CD4-positive, alpha-beta memory T cell (primary cell): ENCODE measurements at regions not wholly inside any gene's neighbourhood (a gene's known extent, or its start where the extent isn't known, plus 50 kb on each side); places are given as distances from the start of the nearest gene placed in this dataset.

Source experiments
- CTCF ChIA-PET: fragments of 350-600 bp; sonication (Branson Sonifier 250); formaldehyde crosslinking; loops from one replicate; lab custom pipeline; 2021; ENCODE audit warnings: inconsistent platforms; ENCODE audit not compliant: partially characterized antibody; lab: Charles Lee
- POLR2A ChIA-PET: fragments of 350-600 bp; sonication (Branson Sonifier 250); formaldehyde crosslinking; loops from one replicate; lab custom pipeline; 2021; ENCODE audit not compliant: partially characterized antibody; lab: Charles Lee
- DNase-seq, 5 donors: peaks; one replicate each; pipeline versions ENCODE4 v3.0.0 to v3.0.0-alpha.2; 2020 to 2022; ENCODE audit warnings: mixed read lengths in 1 of 5
- H3K27ac ChIP-seq: one replicate; pipeline ENCODE4 v1.7.0; 2013; ENCODE audit warnings: low read depth, low read length
- H3K27me3 ChIP-seq: 2 replicates; pipeline ENCODE4 v1.7.0; 2013; ENCODE audit warnings: mild to moderate bottlenecking, low read length, moderate library complexity; ENCODE audit not compliant: insufficient read depth
- H3K36me3 ChIP-seq: 2 replicates; pipeline ENCODE4 v1.7.0; 2013; ENCODE audit warnings: mild to moderate bottlenecking, low read length, moderate library complexity; ENCODE audit not compliant: insufficient read depth
- H3K4me1 ChIP-seq: 2 replicates; pipeline ENCODE4 v1.7.0; 2013; ENCODE audit warnings: mild to moderate bottlenecking, low read length, moderate library complexity; ENCODE audit not compliant: insufficient read depth
- H3K4me3 ChIP-seq, 2 donors: one replicate each; pipeline ENCODE4 v1.7.0; 2013; ENCODE audit warnings: low read length in 2 of 2, mild to moderate bottlenecking in 1 of 2
- H3K9me3 ChIP-seq, 2 donors: one replicate each; pipeline ENCODE4 v1.7.0; 2013; ENCODE audit warnings: low read length in 2 of 2, control low read depth in 1 of 2; ENCODE audit not compliant: control insufficient read depth in 1 of 2
- H3K27ac Mint-ChIP-seq, 7 donors: one replicate each; pipeline ENCODE4 v1.8.0; 2020 to 2021; ENCODE audit warnings: mixed read lengths in 7 of 7, mild to moderate bottlenecking in 6 of 7, inconsistent platforms in 3 of 7, moderate library complexity in 3 of 7
- H3K27me3 Mint-ChIP-seq, 2 donors: one replicate each; pipeline ENCODE4 v1.8.0; 2020 to 2021; ENCODE audit warnings: mixed read lengths in 2 of 2
- H3K36me3 Mint-ChIP-seq, 2 donors: one replicate each; pipeline ENCODE4 v1.8.0; 2020 to 2021; ENCODE audit warnings: mixed read lengths in 2 of 2, inconsistent platforms in 1 of 2, mild to moderate bottlenecking in 1 of 2
- H3K4me1 Mint-ChIP-seq, 4 donors: one replicate each; pipeline ENCODE4 v1.8.0; 2020 to 2021; ENCODE audit warnings: mixed read lengths in 4 of 4, mild to moderate bottlenecking in 1 of 4
- H3K4me3 Mint-ChIP-seq, 8 donors: one replicate each; pipeline ENCODE4 v1.8.0; 2020 to 2021; ENCODE audit warnings: mixed read lengths in 8 of 8, mild to moderate bottlenecking in 7 of 8, moderate library complexity in 6 of 8, inconsistent platforms in 3 of 8
- H3K9me3 Mint-ChIP-seq, 8 donors: one replicate each; pipeline ENCODE4 v1.8.0; 2020 to 2021; ENCODE audit warnings: mixed read lengths in 8 of 8, mild to moderate bottlenecking in 5 of 8, inconsistent platforms in 3 of 8, moderate library complexity in 1 of 8
- intact Hi-C: fragments of 100-400 bp; cut with micrococcal nuclease; formaldehyde crosslinking; loops from one replicate; pipeline ENCODE4 v1.15.1; 2023

- H3K9me3 Mint-ChIP-seq, result peaks cover 0 to 7% (median 0%) of the 10 kb centered on the region in 8 donors
- Histone ChIP-seq H3K9me3 (peaks cover 0 to 6% of the 10 kb centered on the region in 2 donors), H3K27ac (no peak overlapping the region), H3K36me3 (no peaks in the 10 kb centered on the region), H3K27me3 (no peaks in the 10 kb centered on the region), H3K4me1 (no peaks in the 10 kb centered on the region), H3K4me3 (no peak overlapping the region)
- H3K27me3 Mint-ChIP-seq, result no peaks in the 10 kb centered on the region
- intact Hi-C loops, result no loop called here
- H3K27ac Mint-ChIP-seq, result no peak overlapping the region
- no peak for DNase-seq
- POLR2A ChIA-PET, result no interaction called here
- H3K4me1 Mint-ChIP-seq, result no peaks in the 10 kb centered on the region
- H3K36me3 Mint-ChIP-seq, result no peaks in the 10 kb centered on the region
- CTCF ChIA-PET, result interaction anchor here (0.7 kb wide), 1 partner anchor 23 kb away, joined by 4 read pairs; no protein-coding TSS in a partner anchor
- H3K4me3 Mint-ChIP-seq, result no peak overlapping the region
These were observed 423.2 kb downstream of the PYDC2 start for GRCh38 chr3:191884132-191884531.

- H3K9me3 ChIP-seq, result no peaks in the 10 kb centered on the region
- no peaks in the 10 kb centered on the region for H3K27me3 ChIP-seq
- Mint-ChIP-seq H3K36me3 (no peaks in the 10 kb centered on the region), H3K4me3 (no peak overlapping the region), H3K9me3 (peaks cover 0 to 6% (median 0%) of the 10 kb centered on the region in 8 donors), H3K4me1 (no peaks in the 10 kb centered on the region), H3K27ac (no peak overlapping the region), H3K27me3 (no peaks in the 10 kb centered on the region)
- H3K4me1 ChIP-seq, result no peaks in the 10 kb centered on the region
- H3K27ac ChIP-seq, result no peak overlapping the region
- ChIA-PET CTCF (no interaction called here), POLR2A (no interaction called here)
- H3K4me3 ChIP-seq, result no peak overlapping the region
- H3K36me3 ChIP-seq, result no peaks in the 10 kb centered on the region
- DNase-seq, result no peak
- intact Hi-C loops, result no loop called here
These were observed 428.1 kb downstream of the PYDC2 start for GRCh38 chr3:191889106-191889505.

GRCh38 chr3:191889756-191890155 is 428.8 kb downstream of the PYDC2 start:
- Mint-ChIP-seq H3K9me3 (peaks cover 0 to 6% (median 0%) of the 10 kb centered on the region in 8 donors), H3K36me3 (no peaks in the 10 kb centered on the region), H3K27ac (no peak overlapping the region), H3K27me3 (no peaks in the 10 kb centered on the region), H3K4me3 (no peak overlapping the region), H3K4me1 (no peaks in the 10 kb centered on the region)
- H3K36me3 ChIP-seq, result no peaks in the 10 kb centered on the region
- H3K9me3 ChIP-seq, result no peaks in the 10 kb centered on the region
- H3K27me3 ChIP-seq, result no peaks in the 10 kb centered on the region
- CTCF ChIA-PET, result no interaction called here
- DNase-seq, result no peak
- intact Hi-C loops, result no loop called here
- H3K4me3 ChIP-seq, result no peak overlapping the region
- H3K4me1 ChIP-seq, result no peaks in the 10 kb centered on the region
- POLR2A ChIA-PET, result no interaction called here
- no peak overlapping the region for H3K27ac ChIP-seq

GRCh38 chr3:191894406-191894805 is 433.4 kb downstream of the PYDC2 start:
- POLR2A ChIA-PET, result no interaction called here
- H3K27ac Mint-ChIP-seq, result no peak overlapping the region
- H3K9me3 Mint-ChIP-seq, result peaks cover 0 to 4% (median 2%) of the 10 kb centered on the region in 8 donors
- no peaks in the 10 kb centered on the region for H3K4me1 ChIP-seq
- no peaks in the 10 kb centered on the region for H3K9me3 ChIP-seq
- no peak for DNase-seq
- no peaks in the 10 kb centered on the region for H3K27me3 Mint-ChIP-seq
- H3K27ac ChIP-seq, result no peak overlapping the region
- no peaks in the 10 kb centered on the region for H3K36me3 ChIP-seq
- H3K4me3 ChIP-seq, result no peak overlapping the region
- no peaks in the 10 kb centered on the region for H3K27me3 ChIP-seq
- intact Hi-C loops, result no loop called here
- no peaks in the 10 kb centered on the region for H3K36me3 Mint-ChIP-seq
- CTCF ChIA-PET, result no interaction called here
- H3K4me1 Mint-ChIP-seq, result no peaks in the 10 kb centered on the region
- no peak overlapping the region for H3K4me3 Mint-ChIP-seq

GRCh38 chr3:191901741-191902140 is 440.8 kb downstream of the PYDC2 start:
- POLR2A ChIA-PET, result no interaction called here
- Mint-ChIP-seq H3K27me3 (no peaks in the 10 kb centered on the region), H3K4me3 (no peak overlapping the region), H3K4me1 (no peaks in the 10 kb centered on the region), H3K36me3 (no peaks in the 10 kb centered on the region), H3K9me3 (no peaks in the 10 kb centered on the region), H3K27ac (no peak overlapping the region)
- H3K36me3 ChIP-seq, result no peaks in the 10 kb centered on the region
- H3K9me3 ChIP-seq, result no peaks in the 10 kb centered on the region
- intact Hi-C loops, result no loop called here
- H3K4me3 ChIP-seq, result no peak overlapping the region
- CTCF ChIA-PET, result no interaction called here
- DNase-seq, result no peak
- H3K27me3 ChIP-seq, result no peaks in the 10 kb centered on the region
- H3K27ac ChIP-seq, result no peak overlapping the region
- H3K4me1 ChIP-seq, result no peaks in the 10 kb centered on the region

- Histone ChIP-seq H3K36me3 (no peaks in the 10 kb centered on the region), H3K27ac (no peak overlapping the region), H3K4me1 (no peaks in the 10 kb centered on the region), H3K27me3 (no peaks in the 10 kb centered on the region), H3K9me3 (no peaks in the 10 kb centered on the region), H3K4me3 (no peak overlapping the region)
- intact Hi-C loops, result no loop called here
- CTCF ChIA-PET, result interaction anchor here (0.6 kb wide), 1 partner anchor 96 kb away, joined by 3 read pairs; no protein-coding TSS in a partner anchor
- POLR2A ChIA-PET, result no interaction called here
- Mint-ChIP-seq H3K27me3 (no peaks in the 10 kb centered on the region), H3K36me3 (no peaks in the 10 kb centered on the region), H3K27ac (no peak overlapping the region), H3K4me1 (no peaks in the 10 kb centered on the region), H3K9me3 (peaks cover 0 to 8% (median 4%) of the 10 kb centered on the region in 8 donors), H3K4me3 (no peak overlapping the region)
- no peak for DNase-seq
These were observed 451.7 kb downstream of the PYDC2 start for GRCh38 chr3:191912616-191913204.

- Histone ChIP-seq H3K4me1 (no peaks in the 10 kb centered on the region), H3K36me3 (no peaks in the 10 kb centered on the region), H3K27me3 (no peaks in the 10 kb centered on the region), H3K27ac (no peak overlapping the region), H3K9me3 (no peaks in the 10 kb centered on the region), H3K4me3 (no peak overlapping the region)
- POLR2A ChIA-PET, result no interaction called here
- Mint-ChIP-seq H3K36me3 (no peaks in the 10 kb centered on the region), H3K27ac (no peak overlapping the region), H3K4me1 (no peaks in the 10 kb centered on the region), H3K27me3 (no peaks in the 10 kb centered on the region), H3K4me3 (no peak overlapping the region), H3K9me3 (peaks cover 0 to 12% (median 5%) of the 10 kb centered on the region in 8 donors)
- intact Hi-C loops, result no loop called here
- no peak for DNase-seq
- CTCF ChIA-PET, result no interaction called here
These were observed 454.7 kb downstream of the PYDC2 start for GRCh38 chr3:191915712-191916111.
